HG03558 (cell line): ENCODE measurements at regions not wholly inside any gene's neighbourhood (a gene's known extent, or its start where the extent isn't known, plus 50 kb on each side); places are given as distances from the start of the nearest gene placed in this dataset.

Source experiments
- ATAC-seq: cut with Tn5 transposase; IDR thresholded peaks from one replicate; pipeline ENCODE4 v1.9.1; 2021; ENCODE audit warnings: moderate number of reproducible peaks; ENCODE audit not compliant: unreplicated experiment; ENCODE audit errors: extremely low read depth

DNA sequence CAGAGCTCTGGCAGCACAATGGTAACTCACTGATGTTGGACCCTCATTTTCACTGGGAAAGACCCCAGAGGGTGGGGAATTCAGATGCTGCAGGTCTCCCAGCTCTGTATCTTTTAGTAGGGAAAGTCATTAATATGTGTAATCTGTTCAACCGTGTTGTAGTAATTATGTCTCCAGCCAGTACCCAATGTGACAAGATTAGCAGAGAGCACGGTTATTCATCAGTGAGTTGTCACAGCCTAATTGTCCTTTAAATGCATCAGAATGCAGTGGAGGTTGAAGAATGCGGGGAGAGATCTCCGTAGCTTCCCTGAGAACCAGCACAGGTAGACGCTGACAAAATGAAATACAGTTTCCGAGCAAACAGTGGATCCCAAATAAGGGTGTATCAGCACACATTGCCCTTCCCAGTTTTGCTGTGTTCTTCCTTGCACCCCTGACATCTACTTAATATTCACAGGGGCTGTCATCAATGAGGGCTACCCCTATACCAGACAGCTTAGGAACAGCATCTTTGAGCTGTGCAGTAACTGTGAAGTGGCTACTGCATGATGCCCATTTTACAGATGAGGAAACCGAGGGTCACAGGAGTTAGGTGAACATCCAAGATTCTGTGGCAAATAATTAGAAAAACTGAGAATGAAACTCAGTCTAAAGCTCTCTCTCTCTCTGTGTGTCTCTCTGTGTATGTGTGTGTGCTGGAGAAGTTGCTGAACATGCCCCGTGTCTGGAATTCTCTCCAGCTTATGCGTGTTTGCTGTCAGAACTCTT is 430.4 kb upstream of the HS6ST1 start:
- no peak for ATAC-seq

DNA sequence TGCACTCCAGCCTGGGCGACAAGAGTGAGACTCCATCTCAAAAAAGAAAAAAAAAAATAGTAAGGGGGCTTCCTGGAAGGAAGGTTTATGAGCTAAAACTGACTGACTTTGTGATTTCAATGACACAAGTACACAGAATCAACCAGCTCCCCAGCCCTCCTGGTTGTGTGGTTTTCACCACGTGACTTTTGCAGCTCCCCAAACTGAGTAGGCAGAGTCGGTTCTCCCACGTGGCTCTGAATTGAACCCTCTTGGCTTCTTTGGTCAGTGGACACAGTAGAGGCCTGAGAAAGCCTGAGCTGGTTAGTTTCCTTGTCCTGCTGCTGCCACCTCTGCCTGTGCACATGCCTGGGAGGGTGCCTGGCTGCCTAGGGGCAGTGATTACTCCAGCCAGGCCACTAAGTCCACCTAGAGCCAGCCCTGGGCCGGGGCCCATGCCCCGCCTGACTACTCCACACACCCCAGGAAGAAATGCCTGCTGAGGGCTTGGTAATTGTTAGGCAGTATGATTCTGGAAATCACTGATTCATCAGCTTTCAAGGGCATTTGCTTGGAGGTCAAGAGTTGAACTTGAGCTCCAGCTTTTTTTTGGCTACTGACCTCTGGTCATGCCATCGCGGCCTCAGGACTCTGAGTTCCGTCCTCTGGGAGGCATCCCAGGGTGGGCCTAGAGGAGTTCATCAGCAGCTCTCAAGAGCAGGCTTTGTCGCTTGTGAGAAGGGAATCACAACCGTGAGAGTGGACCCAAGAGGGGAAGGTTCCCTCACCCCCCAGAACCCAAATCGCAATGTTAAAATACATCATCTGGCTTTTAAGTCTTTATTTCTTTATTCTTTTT is 431.9 kb upstream of the HS6ST1 start:
- no peak for ATAC-seq

DNA sequence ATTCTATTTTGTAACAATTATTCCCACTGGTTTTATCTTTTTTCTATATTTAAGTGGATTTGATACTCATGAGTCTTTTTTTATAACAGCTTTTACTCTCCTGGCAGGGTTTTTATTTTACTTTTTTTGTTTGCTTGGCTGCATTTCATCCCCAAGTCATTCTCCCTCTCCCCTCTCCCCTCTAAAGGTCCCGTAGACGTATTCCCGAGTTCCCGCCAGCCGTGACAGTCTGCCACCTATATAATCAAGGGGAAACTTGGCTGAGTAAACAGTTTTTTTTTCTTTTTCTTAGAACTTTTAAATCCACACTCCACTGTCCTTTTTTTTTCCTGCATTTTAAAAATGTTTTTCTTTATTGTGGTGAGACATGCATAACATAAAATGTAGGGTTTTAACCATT is 433.1 kb upstream of the HS6ST1 start:
- ATAC-seq, result no peak

DNA sequence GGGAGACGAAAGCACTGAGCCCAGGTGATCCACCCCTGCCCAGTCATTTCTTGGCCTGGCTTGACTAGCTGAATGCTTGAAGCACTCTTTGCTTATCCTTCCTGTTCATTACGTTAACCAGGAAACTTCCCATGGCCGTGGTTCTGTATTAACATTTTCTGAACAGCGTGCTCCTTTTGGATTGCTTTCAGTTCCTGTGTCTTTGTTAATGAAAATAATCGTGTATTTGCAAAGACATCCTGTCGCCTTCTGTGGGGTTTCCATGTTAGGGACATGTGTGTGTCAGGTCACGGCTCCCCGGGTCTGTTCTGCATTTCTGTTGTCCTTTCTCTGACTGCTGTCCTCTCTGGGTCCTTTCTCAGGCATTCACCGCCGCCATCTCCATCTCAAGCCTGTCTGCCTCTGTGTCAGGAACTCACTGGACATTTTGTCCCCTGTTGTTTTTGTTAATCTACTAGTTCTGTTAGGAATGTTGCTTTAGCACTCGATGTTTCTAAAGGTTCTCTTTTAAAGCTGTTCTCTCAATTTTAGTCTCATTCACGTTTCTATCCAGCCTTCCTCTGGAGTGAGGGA is 434.1 kb upstream of the HS6ST1 start:
- no peak for ATAC-seq

DNA sequence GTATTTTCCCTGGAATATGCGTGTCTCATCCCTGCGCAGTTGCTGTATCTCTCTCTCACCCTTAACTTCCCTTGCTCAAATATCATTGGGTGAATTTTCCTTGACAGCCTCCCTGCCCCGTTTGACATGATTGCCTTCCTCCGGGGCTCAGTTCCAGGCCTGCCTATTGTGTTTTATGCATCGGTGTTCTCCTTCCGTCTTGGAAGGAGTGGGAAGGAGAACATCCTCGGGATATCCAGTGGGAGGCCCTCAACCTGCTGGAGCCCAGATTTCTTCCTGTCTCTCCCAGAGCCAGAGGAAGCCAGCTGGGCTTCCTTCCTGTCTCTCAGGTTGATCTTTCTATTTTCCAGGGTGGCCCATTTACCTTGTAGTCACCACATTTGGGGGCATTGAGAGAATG is 434.7 kb upstream of the HS6ST1 start:
- ATAC-seq, result no peak

DNA sequence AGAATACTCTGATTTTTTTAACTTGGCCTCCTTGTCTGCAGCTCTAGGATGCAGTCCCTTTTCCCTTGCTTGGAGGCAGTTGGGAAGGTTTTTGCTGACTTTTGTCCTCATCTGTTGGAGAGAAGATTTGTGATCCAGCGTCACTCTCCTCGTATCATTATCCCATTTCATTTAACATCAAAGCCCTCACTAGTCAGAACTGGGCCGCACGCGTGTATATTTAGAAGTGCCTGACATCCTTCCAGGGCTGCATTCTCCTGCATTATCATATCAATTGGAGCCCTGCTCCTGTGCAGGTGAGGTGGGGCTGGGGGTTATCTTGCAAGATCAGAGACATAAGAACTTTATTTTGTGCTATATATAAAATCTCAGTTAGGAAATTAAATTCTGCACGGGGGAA is 435.1 kb upstream of the HS6ST1 start:
- ATAC-seq, result no peak

DNA sequence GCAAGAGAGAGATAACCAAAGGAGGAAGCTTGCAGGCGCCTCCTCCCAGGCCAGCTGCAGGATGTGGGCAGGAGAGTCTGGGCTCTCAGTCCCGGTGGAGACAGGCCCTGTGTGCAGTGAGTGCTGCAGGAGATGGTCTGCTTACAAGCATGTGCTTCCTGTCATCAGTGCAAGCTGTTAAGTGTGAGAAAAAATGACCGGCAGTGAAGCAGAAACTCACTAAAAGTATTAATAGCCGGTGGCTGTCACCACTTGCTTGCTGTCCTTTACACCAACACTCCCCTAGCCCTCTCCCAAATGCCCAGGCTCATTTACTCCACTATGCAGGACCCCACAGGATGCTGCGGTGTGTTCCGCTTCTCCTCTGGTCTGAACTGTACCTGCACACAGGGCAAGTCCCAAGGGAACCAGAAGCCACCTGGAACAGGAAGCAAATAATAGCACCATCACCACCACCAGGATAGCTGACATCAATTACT is 435.6 kb upstream of the HS6ST1 start:
- peak; percentile 76 for ATAC-seq

DNA sequence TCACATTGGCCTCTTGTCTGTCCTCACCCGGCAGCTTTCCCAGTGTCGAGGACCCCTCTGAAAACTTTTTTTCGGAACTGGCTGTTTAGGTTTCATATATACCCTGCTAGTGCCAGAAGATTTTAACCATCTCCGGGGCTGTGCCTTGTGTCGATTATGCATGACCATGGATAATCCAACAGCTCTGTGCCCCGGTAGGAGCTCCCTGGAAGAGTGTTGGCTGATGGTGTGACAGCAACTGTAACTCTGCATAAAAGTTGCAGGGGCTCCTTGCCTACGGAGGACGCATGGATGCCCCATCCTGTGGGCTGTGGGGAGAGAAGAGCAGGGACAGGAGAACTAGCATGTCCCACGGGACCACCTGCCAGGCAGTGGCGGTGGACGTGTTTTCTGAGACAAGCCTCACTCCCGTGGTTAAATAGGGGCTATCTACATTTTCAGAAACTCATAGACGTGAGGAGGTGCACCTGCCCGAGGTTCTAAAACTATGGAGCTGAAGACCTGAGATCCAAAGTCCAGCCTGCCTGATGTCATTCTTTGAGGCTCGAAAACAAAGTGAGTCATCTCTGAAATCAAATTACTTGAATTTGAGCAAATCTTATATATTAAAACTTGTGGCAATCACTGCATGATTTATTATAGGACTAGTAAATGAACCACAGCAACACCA is 437.2 kb upstream of the HS6ST1 start:
- no peak for ATAC-seq

DNA sequence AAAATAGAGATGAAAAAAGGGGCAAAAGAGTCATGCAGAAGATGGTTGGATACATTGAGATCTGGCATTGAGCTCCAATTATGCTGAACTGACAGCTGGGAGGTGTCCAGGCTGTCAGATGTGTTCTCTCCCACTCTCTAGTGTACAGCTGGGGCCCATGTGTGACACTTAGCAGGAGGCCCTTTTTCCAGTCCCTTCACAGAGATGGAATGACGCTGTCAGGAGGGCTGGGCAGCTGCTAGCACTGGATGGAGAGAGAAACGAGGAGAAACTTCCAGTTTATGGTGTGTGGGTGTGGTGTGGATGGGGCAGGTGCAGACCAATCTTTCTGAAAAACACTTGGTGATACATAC is 437.7 kb upstream of the HS6ST1 start:
- ATAC-seq, result no peak

DNA sequence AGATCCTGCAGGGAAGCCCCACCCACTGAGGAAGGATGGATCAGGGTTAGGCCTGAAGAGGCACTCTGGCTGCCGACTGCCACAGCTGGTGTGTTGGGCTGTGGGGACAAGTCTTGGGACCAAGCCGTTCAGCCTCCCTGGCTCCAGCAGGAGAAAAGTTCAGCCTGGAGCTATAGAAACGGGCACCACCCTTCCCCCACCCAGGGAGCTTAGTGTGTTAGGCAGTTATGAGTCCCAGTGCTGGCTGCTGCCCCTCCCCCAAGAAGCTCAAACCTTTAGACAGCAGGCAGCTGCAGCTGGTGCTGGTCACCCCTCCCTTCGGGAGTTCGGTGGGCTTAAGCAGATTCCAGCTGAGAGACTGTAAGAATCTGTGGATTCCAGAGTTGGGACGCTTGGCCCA is 447.1 kb upstream of the HS6ST1 start:
- no peak for ATAC-seq

DNA sequence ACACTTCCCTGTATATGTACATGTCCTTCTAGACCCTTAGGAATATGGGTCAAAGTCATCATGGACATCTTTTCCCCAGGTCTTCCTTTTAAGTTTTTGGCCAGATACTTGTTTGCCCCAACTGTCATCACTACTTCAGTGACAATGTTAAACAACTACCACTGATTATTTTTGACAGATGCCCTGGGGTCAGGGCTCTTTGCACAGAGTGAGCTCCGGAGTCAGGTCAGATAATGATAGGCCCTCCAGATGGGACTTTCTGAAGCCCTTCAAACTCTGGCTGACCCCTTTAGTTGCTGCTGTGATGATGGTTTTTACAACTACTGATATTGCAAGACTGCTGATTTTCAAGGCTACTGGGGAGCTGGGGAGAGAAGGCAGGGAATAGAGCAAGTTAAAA is 449.4 kb upstream of the HS6ST1 start:
- ATAC-seq, result no peak

DNA sequence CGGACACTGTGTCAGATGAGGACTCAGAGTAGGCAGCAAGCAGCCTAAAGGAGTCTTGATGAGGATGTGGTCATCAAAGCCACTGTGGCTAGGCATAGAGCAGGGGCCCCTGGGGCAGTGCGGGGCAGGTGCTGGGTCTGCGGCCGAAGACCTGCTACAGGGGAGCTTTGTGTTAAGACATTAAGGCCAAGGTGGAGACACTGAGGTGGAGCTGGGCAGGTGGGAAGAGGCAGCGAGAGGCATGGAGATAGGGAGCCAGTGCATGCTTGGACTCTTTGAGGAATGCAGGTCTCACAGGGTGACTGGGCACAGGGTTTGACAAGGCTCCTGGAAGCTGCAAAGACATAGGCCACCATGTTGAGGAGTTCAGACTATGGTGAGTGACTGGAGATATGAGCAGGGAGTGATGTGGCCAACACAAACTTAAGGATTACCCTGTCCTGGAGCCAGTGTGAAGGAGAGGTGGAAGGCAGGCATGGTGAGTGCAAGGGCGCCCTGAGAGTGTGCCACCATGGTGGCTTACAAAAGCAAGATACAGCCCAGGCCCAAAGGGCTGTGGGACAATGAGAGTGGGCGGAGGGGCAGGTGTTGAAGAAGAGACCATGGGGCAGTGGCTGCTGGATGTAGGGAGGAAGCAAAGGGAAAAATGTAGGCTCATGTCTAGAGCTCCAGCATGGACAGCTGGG is 450.9 kb upstream of the HS6ST1 start:
- ATAC-seq, result no peak

DNA sequence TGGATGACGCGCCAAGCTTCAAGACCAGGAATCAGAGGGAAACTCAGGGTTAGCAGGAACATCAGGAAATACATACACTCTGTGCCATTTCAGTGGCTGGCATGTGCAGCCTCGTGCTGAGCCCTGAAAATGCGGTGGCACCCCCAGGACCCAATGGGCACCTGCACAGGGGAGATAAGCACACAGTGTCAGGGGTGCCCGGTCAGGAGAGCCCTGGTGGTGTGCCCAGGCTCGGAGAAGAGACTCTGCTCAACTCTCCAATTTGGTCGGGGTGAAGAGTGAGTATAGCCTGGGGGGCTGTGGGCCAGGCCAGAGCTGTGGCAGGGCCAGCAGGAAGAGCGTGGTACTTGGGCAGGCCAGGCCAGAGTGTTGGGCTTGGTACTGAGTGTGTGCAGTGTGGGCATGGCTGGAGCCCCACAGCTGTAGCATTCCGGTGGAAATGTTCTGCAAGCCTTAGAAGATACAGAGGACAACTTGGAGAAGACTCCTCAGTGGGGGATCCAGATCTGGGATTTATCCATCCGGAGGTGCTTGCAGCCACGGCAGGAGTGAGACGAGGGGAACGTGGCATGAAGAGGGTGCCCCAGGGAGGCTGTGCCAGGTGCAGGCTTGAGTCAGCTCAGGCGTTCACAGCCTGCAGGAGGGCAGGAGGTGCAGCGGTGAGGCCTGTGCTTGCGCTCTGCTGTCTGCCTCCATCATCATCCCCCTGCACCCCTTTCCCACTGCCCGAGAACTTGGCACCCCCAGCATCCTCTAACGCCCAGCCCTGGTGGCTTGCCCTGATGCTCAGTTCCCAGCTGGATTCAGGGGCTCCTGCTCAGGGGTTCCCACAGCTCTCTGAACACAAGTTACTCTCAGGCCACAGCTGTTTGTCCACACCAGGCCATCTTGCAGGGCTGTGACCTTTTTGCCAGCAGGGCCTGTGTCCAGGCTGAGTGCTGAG is 451.7 kb upstream of the HS6ST1 start:
- no peak for ATAC-seq

DNA sequence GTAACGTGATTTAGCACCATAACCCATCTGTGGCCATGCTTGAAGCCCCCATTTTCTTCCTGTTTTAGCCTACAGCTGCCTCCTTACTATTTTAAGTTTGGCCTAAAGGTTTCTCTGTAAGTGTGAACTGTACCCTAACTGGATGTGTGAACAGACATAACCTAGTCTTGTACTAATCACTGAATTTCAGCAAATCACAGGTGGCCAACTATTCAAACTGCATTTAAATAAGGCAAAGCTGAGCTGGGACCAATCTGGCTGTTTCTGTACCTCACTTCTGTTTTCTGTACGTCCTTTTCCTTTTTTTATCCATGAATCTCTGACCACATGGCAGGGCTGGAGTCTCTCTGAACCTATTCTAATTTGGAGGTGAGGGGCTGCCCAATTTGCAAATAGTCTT is 452.7 kb upstream of the HS6ST1 start:
- ATAC-seq, result no peak

DNA sequence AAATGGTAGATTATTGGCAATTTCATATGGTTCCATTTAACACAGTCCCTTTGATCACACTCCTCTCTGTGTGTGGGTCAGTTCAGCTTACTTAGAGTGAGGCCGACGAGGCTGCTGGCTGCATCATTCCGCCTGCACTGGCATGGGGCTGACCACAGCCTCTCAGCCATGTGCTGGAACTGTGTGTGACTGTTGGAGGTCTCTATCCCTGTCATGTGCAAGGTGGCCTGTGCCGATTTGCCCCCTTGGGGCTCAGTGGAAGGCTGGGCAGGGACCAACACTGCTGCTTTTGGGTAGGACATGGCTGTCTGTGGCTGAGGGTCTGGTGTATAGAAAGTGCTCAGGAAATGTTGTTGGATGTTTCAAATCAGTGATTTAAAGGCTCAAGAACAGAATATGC is 454.0 kb upstream of the HS6ST1 start:
- ATAC-seq, result no peak

DNA sequence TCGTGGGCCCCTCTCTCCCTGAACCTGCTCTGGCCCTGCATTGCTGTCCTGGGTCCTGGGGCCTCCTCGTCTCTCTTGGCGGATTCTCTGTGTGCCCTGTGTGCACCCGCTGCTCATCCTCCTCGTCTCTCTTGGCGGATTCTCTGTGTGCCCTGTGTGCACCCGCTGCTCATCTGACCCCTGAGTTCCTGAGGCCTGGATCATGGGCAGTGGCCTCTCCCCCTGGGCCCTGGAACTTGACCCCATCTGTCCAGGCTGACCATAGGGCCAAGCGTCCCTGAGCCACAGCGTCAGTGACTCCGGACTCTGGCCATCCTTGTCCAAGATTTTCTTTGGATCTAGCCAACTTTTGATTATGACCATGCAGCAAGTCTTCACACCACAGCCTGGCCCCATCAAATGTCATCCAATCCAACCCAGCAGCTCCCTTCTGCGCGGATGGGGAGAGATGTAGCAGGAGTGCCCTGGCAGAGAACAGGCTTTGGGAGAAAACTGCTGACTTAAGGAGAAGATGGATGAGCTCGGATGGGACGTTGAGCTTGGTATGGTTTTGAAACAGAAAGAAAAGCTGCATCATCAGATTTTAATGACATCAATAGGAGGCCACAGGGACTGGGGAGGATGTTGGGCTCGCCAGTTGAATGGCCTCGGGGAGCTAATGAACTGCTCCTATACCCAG is 455.1 kb upstream of the HS6ST1 start:
- ATAC-seq, result no peak

DNA sequence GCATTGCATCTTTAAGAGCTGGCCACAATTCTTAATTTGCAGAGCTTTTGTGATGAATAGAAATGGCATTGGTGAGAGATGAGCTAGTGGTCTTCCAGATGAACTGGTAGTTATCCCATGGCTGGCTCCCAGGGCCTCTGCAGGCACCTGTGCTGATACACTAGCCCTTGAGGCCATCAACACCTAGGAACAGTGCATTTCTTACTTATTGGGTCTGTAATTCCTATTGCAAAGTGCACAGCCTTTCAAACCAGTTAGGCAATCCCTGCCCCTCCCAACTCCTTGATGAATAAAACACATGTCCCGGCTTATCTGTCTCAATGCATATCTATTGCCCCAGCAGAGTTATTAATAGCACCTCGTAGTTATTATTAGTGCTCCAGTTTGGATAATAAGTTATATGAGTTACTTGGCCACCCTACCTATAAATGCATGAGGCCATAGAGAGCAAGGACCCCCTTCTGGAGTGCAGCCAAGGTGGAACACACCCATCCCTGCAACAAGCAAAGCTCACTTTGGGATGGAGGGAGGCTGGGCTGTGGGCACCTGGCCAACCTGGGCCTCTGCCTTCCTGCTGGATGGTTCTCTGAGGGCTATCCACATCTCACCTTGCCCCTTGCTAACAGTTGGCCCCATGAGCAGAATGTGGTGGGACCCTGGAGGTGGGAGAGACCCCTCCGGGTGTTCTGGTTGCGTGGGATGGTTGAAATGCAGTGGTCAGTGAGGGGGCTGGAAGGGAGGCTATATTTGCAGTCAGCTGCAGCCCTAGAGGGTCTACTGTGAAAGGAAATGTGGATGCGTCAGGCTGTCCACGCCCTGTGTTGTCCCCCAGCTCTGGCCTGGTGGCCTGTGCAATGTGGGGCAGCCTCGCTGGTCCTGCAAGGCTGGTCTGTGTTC is 455.9 kb upstream of the HS6ST1 start:
- no peak for ATAC-seq
